Lung (tissue), 11 donors: ENCODE measurements at regions not wholly inside any gene's neighbourhood (a gene's known extent, or its start where the extent isn't known, plus 50 kb on each side); places are given as distances from the start of the nearest gene placed in this dataset.

Experiments
- ATAC-seq: fragments of 200-7000 bp; cut with Tn5 transposase; one replicate; pipeline ENCODE4 v1.9.1; 2020; ENCODE audit warnings: moderate number of reproducible peaks; ENCODE audit not compliant: insufficient read depth, low FRiP score
- DNase-seq, 3 donors: peaks; one replicate each; pipeline ENCODE4 v3.0.0-alpha.2; 2013 to 2017
- H3K27ac ChIP-seq, 2 donors: one replicate each; pipeline ENCODE4 v1.5.1; 2013; ENCODE audit warnings: mild to moderate bottlenecking in 2 of 2, moderate library complexity in 2 of 2, control low read depth in 1 of 2, inconsistent platforms in 1 of 2, low read depth in 1 of 2, low read length in 1 of 2
- H3K27me3 ChIP-seq, 3 donors: one replicate each; pipeline ENCODE4 v1.5.1; 2013; ENCODE audit warnings: low read length in 2 of 3; ENCODE audit not compliant: control insufficient read depth in 3 of 3, insufficient read depth in 3 of 3
- H3K36me3 ChIP-seq, 4 donors: one replicate each; pipeline ENCODE4 v1.5.1; 2013; ENCODE audit warnings: low read length in 4 of 4, mild to moderate bottlenecking in 1 of 4, moderate library complexity in 1 of 4; ENCODE audit not compliant: control insufficient read depth in 4 of 4, insufficient read depth in 4 of 4
- H3K4me1 ChIP-seq, 5 donors: one replicate each; pipeline ENCODE4 v1.5.1; 2013; ENCODE audit warnings: low read length in 5 of 5, mild to moderate bottlenecking in 2 of 5, moderate library complexity in 1 of 5; ENCODE audit not compliant: control insufficient read depth in 5 of 5, insufficient read depth in 5 of 5
- H3K4me3 ChIP-seq: one replicate; pipeline ENCODE4 v1.5.1; 2013; ENCODE audit warnings: mild to moderate bottlenecking, control low read depth, moderate library complexity
- H3K9ac ChIP-seq, 2 donors: one replicate each; pipeline ENCODE4 v1.5.1; 2013; ENCODE audit warnings: low read length in 2 of 2, control low read depth in 1 of 2; ENCODE audit not compliant: insufficient read depth in 1 of 2
- H3K9me3 ChIP-seq, 4 donors: one replicate each; pipeline ENCODE4 v1.5.1; 2013; ENCODE audit warnings: low read length in 3 of 4, mild to moderate bottlenecking in 1 of 4, moderate library complexity in 1 of 4; ENCODE audit not compliant: control insufficient read depth in 4 of 4, insufficient read depth in 3 of 4
- CTCF ChIP-seq: IDR thresholded peaks from 2 replicates; pipeline ENCODE4 v1.5.1; 2012; ENCODE audit warnings: mild to moderate bottlenecking; ENCODE audit errors: control extremely low read depth, extremely low read depth
- WGBS, 2 donors: extraction: QIAGEN DNeasy Blood & Tissue Kit; methylation state at CpG; one replicate each; pipeline ENCODE4 v1.1.7; 2013; 5-methylcytosine and 5-hydroxymethylcytosine counted together
- donor health status: control.
- donor health status: control.
- donor health status: Bipolar disorder and iron deficiency.
- donor health status: healthy.
- donor health status: DM: yes; HTN: yes; CAD: no.

- H3K27me3 ChIP-seq: no peaks in the 10 kb centered on the region
- no peak overlapping the region for H3K27ac ChIP-seq
- no peak for ATAC-seq
- H3K4me1 ChIP-seq: no peaks in the 10 kb centered on the region
- H3K9ac ChIP-seq: no peak overlapping the region
- no peak overlapping the region for H3K4me3 ChIP-seq
- 68 to 85% methylated on average over 4 of the region's 4 CpGs for WGBS, 2 donors
- H3K9me3 ChIP-seq: no peaks in the 10 kb centered on the region
- no peak for DNase-seq
- no peaks in the 10 kb centered on the region for H3K36me3 ChIP-seq
- no peak for TF ChIP-seq CTCF
Observed at GRCh38 chr9:7676609-7677156, 122.9 kb downstream of the DMAC1 start.

GRCh38 chr9:7671847-7672246, 127.7 kb downstream of the DMAC1 start:
- H3K9ac ChIP-seq: no peak overlapping the region

GRCh38 chr9:7668541-7668940, 131.0 kb downstream of the DMAC1 start:
- no peak for ATAC-seq
- 44 to 54% methylated on average over 1 of the region's 1 CpG for WGBS, 2 donors

More at GRCh38 chr9:7671847-7672246, 127.7 kb downstream of the DMAC1 start:
- TF ChIP-seq CTCF: no peak
- H3K4me3 ChIP-seq: no peak overlapping the region
- H3K4me1 ChIP-seq: no peaks in the 10 kb centered on the region
- H3K27ac ChIP-seq: no peak overlapping the region
- H3K27me3 ChIP-seq: peaks cover 0 to 2% (median 0%) of the 10 kb centered on the region in 3 donors
- ATAC-seq: no peak
- H3K9me3 ChIP-seq: no peaks in the 10 kb centered on the region
- no peaks in the 10 kb centered on the region for H3K36me3 ChIP-seq
- DNase-seq: no peak
- 30 to 62% methylated on average over 2 of the region's 2 CpGs for WGBS, 2 donors

More at GRCh38 chr9:7668541-7668940, 131.0 kb downstream of the DMAC1 start:
- no peak for DNase-seq
- Histone ChIP-seq H3K4me3 (no peak overlapping the region), H3K9me3 (no peaks in the 10 kb centered on the region), H3K27me3 (peaks cover 0 to 2% (median 0%) of the 10 kb centered on the region in 3 donors), H3K4me1 (no peaks in the 10 kb centered on the region), H3K36me3 (no peaks in the 10 kb centered on the region), H3K9ac (no peak overlapping the region), H3K27ac (no peak overlapping the region)
- TF ChIP-seq CTCF: no peak
